OCI-LY1 (cell line): ENCODE measurements at regions not wholly inside any gene's neighbourhood (a gene's known extent, or its start where the extent isn't known, plus 50 kb on each side); places are given as distances from the start of the nearest gene placed in this dataset.

Experiments
- EZH2 ChIP-seq: fragments of 200-600 bp; sonication (generic), shearing (Covaris generic); IDR thresholded peaks from 2 replicates; pipeline ENCODE4 v1.8.0; 2017; ENCODE audit warnings: borderline replicate concordance, mixed run types, mild to moderate bottlenecking, antibody characterized with exemption, low read length, moderate library complexity, mixed read lengths
- TF ChIP-seq, protein P1 (sequence below): fragments of 200-600 bp; sonication (generic), shearing (Covaris generic); IDR thresholded peaks from 2 replicates; pipeline ENCODE4 v1.5.1; 2017; ENCODE audit warnings: mild to moderate bottlenecking, antibody characterized with exemption, low read length, moderate library complexity, mixed read lengths

DNA sequence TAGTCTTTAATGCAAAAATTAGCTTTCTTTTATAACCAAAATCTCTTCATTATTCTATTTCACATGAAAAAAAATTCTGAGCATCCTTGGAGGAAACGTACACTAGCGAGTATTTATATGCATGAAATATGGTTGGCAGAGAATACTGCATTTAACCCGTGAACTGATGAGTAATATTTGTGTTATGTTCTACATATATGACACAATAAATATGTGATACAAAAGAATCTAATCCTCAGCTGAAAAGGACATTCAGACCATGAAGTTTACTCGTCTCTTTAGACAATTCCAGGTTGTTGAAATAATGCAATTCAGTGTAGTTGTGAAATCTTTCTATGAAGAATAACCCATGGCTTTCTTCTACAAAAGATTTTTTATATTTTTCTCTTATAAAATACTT lies 524.8 kb upstream of the MAN1A1 start:
- TF ChIP-seq, protein P1, sequence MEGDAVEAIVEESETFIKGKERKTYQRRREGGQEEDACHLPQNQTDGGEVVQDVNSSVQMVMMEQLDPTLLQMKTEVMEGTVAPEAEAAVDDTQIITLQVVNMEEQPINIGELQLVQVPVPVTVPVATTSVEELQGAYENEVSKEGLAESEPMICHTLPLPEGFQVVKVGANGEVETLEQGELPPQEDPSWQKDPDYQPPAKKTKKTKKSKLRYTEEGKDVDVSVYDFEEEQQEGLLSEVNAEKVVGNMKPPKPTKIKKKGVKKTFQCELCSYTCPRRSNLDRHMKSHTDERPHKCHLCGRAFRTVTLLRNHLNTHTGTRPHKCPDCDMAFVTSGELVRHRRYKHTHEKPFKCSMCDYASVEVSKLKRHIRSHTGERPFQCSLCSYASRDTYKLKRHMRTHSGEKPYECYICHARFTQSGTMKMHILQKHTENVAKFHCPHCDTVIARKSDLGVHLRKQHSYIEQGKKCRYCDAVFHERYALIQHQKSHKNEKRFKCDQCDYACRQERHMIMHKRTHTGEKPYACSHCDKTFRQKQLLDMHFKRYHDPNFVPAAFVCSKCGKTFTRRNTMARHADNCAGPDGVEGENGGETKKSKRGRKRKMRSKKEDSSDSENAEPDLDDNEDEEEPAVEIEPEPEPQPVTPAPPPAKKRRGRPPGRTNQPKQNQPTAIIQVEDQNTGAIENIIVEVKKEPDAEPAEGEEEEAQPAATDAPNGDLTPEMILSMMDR, result no peak
- TF ChIP-seq EZH2, result no peak
